ENCODE measurements at regions not wholly inside any gene's neighbourhood (a gene's known extent, or its start where the extent isn't known, plus 50 kb on each side); places are given as distances from the start of the nearest gene placed in this dataset.
"Not testable (repeated sequence)": the region's sequence is repeated elsewhere in the genome, so short reads cannot be mapped to it uniquely, and the experiment has no call there.

GRCh38 chr9:78704153-78704552 is 407.2 kb downstream of the PSAT1 start:
- TF ChIP-seq CTCF (IDR thresholded peaks at IDR 0.05), result peak; percentile 68
- not testable (repeated sequence) for TF ChIP-seq ZFX (IDR thresholded peaks at IDR 0.05; ENCODE audit: borderline replicate concordance)

All from 22Rv1 (cell line).